KMS-11 (cell line): ENCODE measurements at regions not wholly inside any gene's neighbourhood (a gene's known extent, or its start where the extent isn't known, plus 50 kb on each side); places are given as distances from the start of the nearest gene placed in this dataset.

ENCODE experiments used
- H2AFZ ChIP-seq: fragments of 200-600 bp; sonication (generic); 2 replicates; pipeline ENCODE4 v1.6.1; 2016; ENCODE audit warnings: antibody characterized with exemption, mixed run types, low read depth
- H3K27ac ChIP-seq: fragments of 200-600 bp; sonication (generic); 2 replicates; pipeline ENCODE4 v1.6.1; 2016; ENCODE audit warnings: mild to moderate bottlenecking, mixed run types
- H3K27me3 ChIP-seq: fragments of 200-600 bp; sonication (generic); 2 replicates; pipeline ENCODE4 v1.6.1; 2017; ENCODE audit warnings: mild to moderate bottlenecking, low read depth, mixed run types, moderate library complexity; ENCODE audit not compliant: insufficient read depth
- H3K36me3 ChIP-seq: fragments of 200-600 bp; sonication (generic); 2 replicates; pipeline ENCODE4 v1.6.1; 2017; ENCODE audit warnings: mild to moderate bottlenecking, mixed run types; ENCODE audit not compliant: insufficient read depth
- H3K4me1 ChIP-seq: fragments of 200-600 bp; sonication (generic); 2 replicates; pipeline ENCODE4 v1.6.1; 2016; ENCODE audit warnings: mild to moderate bottlenecking, low read depth, mixed run types; ENCODE audit not compliant: poor library complexity, severe bottlenecking
- H3K4me2 ChIP-seq: fragments of 200-600 bp; sonication (generic); 2 replicates; pipeline ENCODE4 v1.7.0; 2016; ENCODE audit warnings: mild to moderate bottlenecking, mixed run types
- H3K4me3 ChIP-seq: fragments of 200-600 bp; sonication (generic); IDR thresholded peaks from 2 replicates; pipeline ENCODE4 v1.6.1; 2017; ENCODE audit warnings: low read depth, low read length, mixed read lengths; ENCODE audit not compliant: insufficient read depth
- H3K79me2 ChIP-seq: fragments of 200-600 bp; sonication (generic); 2 replicates; pipeline ENCODE4 v1.6.1; 2016; ENCODE audit warnings: low read depth, mixed run types; ENCODE audit not compliant: insufficient read depth
- H3K9ac ChIP-seq: fragments of 200-600 bp; sonication (generic); 2 replicates; pipeline ENCODE4 v1.6.1; 2016; ENCODE audit warnings: mild to moderate bottlenecking, mixed run types
- H4K20me1 ChIP-seq: fragments of 200-600 bp; sonication (generic); 2 replicates; pipeline ENCODE4 v1.6.1; 2016; ENCODE audit warnings: mild to moderate bottlenecking, mixed run types; ENCODE audit not compliant: insufficient read depth
- TF ChIP-seq, protein P1 (sequence below): fragments of 200-600 bp; sonication (generic); conservative IDR thresholded peaks from 2 replicates; pipeline ENCODE4 v1.6.1; 2017; ENCODE audit warnings: low read depth, mild to moderate bottlenecking, antibody characterized with exemption, low read length, moderate library complexity, mixed read lengths

DNA sequence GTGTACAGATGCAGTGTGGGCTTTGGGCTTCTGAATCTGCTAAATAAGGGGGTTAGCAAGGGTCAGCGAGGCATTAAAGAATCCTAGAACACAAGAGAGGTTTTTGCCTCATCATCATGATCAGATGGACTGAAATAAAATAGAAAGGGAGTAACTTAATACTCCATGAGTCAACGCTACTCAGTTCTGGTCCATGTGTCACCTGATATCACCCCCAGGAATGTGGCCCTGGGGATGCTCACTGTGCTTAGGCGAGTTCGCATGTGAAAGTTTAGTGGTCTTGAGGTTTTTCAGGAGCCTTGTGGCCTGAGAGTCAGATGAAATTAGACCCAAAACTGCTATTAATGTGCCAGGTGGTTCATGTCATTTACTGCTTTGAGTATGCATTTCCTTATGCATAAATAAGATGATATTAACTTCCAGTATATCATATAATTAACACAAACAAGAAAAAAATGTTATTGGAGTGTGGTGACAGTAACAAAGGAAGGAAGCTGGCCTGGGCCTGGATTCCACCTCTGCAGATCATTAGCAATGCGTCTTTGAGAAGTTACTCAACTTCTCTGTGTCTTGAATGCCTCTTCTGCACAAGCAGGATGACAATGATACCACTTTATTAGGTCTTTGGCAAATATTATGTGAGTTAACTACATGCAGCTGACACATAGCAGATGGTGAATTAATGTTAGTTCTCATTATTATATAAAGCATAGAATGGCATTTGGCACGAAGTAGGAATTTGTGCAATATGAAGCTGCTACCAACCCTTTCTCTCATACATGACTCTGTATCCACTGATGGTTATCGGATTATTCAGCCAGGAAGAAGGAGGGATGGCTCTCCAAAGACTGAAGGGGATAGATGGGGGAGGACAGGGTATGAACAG is 1272.6 kb downstream of the AACS start:
- Histone ChIP-seq H3K36me3 (no peaks in the 10 kb centered on the region), H3K27me3 (no peaks in the 10 kb centered on the region), H3K4me3 (no peak overlapping the region), H3K4me1 (peaks cover 17% of the 10 kb centered on the region), H3K27ac (no peak overlapping the region), H4K20me1 (no peaks in the 10 kb centered on the region), H3K79me2 (no peaks in the 10 kb centered on the region), H2AFZ (no peak overlapping the region), H3K4me2 (peak overlapping the region; percentile 27; the same call in 1 of the 2 replicates), H3K9ac (no peak overlapping the region)
- TF ChIP-seq, protein P1, sequence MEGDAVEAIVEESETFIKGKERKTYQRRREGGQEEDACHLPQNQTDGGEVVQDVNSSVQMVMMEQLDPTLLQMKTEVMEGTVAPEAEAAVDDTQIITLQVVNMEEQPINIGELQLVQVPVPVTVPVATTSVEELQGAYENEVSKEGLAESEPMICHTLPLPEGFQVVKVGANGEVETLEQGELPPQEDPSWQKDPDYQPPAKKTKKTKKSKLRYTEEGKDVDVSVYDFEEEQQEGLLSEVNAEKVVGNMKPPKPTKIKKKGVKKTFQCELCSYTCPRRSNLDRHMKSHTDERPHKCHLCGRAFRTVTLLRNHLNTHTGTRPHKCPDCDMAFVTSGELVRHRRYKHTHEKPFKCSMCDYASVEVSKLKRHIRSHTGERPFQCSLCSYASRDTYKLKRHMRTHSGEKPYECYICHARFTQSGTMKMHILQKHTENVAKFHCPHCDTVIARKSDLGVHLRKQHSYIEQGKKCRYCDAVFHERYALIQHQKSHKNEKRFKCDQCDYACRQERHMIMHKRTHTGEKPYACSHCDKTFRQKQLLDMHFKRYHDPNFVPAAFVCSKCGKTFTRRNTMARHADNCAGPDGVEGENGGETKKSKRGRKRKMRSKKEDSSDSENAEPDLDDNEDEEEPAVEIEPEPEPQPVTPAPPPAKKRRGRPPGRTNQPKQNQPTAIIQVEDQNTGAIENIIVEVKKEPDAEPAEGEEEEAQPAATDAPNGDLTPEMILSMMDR, result no peak

DNA sequence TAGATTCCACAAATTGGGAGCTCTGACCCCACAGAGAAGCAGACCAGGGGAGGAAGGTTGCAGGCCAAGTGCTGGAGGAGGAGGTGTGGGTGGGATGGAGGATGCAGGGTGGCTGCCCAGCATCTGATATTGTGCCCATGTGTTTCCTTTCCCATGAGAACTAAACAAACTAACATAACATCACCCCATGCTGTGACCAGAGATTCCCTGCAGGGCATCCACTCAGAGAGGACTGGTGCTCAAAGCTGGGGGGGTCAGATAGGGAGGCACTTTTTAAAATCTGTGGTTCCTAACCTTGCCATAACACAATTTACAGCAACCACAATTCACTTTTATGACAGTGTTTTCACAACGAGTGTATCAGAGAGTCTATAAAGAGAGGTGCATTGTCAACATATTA is 1277.6 kb downstream of the AACS start:
- Histone ChIP-seq H3K27me3 (no peaks in the 10 kb centered on the region), H3K36me3 (no peaks in the 10 kb centered on the region), H3K4me3 (no peak overlapping the region), H3K4me2 (no peak overlapping the region), H2AFZ (no peak overlapping the region), H3K4me1 (peaks cover 5% of the 10 kb centered on the region), H3K79me2 (no peaks in the 10 kb centered on the region), H4K20me1 (no peaks in the 10 kb centered on the region), H3K9ac (no peak overlapping the region), H3K27ac (no peak overlapping the region)
- TF ChIP-seq, protein P1, result no peak

DNA sequence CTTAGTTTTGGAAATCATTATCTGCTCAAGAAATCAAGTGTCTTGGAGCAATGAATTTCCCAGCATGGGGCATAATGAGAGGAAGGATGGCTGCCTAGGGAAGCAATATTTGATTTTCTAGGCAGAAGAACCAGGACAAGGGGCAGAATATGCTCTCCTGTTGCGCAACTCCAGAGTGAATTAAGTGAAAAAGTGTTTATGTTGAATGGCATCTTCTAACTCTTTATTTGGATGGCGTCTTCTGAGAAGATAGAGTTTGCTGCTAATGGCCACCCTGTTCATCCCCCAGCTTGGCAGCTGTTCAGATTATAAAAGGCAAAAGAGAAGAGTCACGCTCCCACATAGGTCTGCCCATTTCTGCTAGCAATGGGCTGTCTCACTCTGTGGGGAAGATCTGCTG is 1278.1 kb downstream of the AACS start:
- TF ChIP-seq, protein P1, result no peak
- H3K27ac ChIP-seq, result no peak overlapping the region
- H4K20me1 ChIP-seq, result no peaks in the 10 kb centered on the region
- no peaks in the 10 kb centered on the region for H3K36me3 ChIP-seq
- peaks cover under 1% of the 10 kb centered on the region for H3K4me1 ChIP-seq
- H2AFZ ChIP-seq, result no peak overlapping the region
- no peaks in the 10 kb centered on the region for H3K27me3 ChIP-seq
- H3K9ac ChIP-seq, result no peak overlapping the region
- H3K79me2 ChIP-seq, result no peaks in the 10 kb centered on the region
- H3K4me3 ChIP-seq, result no peak overlapping the region
- H3K4me2 ChIP-seq, result no peak overlapping the region

DNA sequence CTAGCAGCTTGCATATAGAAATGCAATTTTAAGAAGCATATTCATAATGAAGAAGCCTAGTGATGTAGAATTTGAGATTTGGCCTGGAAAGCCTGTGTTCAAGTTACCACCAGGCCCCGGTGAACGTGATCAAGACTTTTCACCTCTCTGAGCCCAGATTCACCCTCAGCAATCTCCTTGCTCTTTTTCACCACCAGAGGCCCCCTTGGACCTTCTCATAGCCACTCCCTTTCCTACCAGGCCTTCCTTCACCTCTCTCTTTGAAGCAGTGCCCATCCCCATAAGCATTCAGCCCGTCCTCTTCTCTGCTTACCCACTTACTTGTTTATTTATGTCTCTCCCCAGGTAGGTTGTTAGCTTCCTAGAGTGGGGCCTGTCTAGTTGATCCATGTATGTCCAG is 1280.9 kb downstream of the AACS start:
- Histone ChIP-seq H3K4me1 (no peaks in the 10 kb centered on the region), H3K27me3 (no peaks in the 10 kb centered on the region), H3K36me3 (no peaks in the 10 kb centered on the region), H3K4me3 (no peak overlapping the region), H2AFZ (no peak overlapping the region), H3K4me2 (no peak overlapping the region), H4K20me1 (no peaks in the 10 kb centered on the region), H3K27ac (no peak overlapping the region), H3K9ac (no peak overlapping the region), H3K79me2 (no peaks in the 10 kb centered on the region)
- TF ChIP-seq, protein P1, result no peak
